Stomach (tissue), 4 donors: ENCODE measurements at regions not wholly inside any gene's neighbourhood (a gene's known extent, or its start where the extent isn't known, plus 50 kb on each side); places are given as distances from the start of the nearest gene placed in this dataset.

Experiments
- CTCF ChIP-seq, 7 experiments: fragments of 450-650 bp in 4 of 7; fragments of 200-600 bp in 3 of 7; sonication (generic) in 3 of 7; IDR thresholded peaks; one replicate each; pipeline ENCODE4 v1.5.1; 2016 to 2019; ENCODE audit warnings: antibody characterized with exemption in 7 of 7, control low read depth in 2 of 7, mild to moderate bottlenecking in 1 of 7
- POLR2AphosphoS5 ChIP-seq, 3 donors: sonication (generic); formaldehyde crosslinking; IDR thresholded peaks; one replicate each; pipeline ENCODE4 v1.6.1; 2016; ENCODE audit warnings: antibody characterized with exemption in 3 of 3

DNA sequence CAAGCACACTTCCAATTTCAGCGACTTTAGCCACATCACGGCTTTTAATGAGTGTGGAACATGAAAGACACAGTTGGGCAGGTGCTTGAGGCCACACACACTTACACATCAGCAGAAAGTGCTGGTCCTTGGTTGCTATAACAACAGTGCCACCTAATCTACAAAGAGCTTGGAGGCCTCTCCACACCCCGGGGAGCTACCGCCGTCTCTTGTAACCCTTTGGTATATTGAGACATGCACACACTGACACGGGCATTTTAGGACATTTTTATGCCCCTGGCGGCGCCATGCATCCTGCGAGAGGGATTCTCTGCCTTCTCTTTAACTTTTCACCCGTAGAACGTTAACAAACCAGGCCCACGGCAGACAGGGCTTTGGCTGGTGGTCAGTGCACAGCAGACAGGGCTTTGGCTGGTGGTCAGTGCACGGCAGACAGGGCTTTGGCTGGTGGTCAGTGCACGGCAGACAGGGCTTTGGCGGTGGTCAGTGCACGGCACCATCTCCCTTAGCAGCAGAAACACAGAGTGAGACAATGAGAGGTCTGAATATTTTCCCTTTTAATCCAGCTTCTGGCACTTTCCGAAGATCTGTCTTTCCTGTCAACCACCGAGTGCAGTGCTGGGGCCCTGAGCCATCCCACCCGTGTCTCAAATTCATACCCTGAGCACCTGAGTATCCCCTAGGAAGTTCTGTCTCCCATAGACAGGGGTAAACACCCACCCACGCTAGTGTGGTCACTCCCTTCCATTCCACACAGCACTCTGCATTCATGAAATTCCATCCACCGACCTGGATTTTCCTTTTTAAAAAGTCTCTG, 116.6 kb upstream of the RPS6KA2 start:
- TF ChIP-seq CTCF (IDR thresholded peaks at IDR 0.05) (no peak), POLR2AphosphoS5 (IDR thresholded peaks at IDR 0.05) (no peak)
